ENCODE measurements at regions not wholly inside any gene's neighbourhood (a gene's known extent, or its start where the extent isn't known, plus 50 kb on each side); places are given as distances from the start of the nearest gene placed in this dataset.

GRCh38 chr20:22315073-22315472, 269.3 kb downstream of the FOXA2 start:
- no peak for TF ChIP-seq CTCF (CRISPR knock-in tag; IDR thresholded peaks at IDR 0.05)
- no peak for TF ChIP-seq KLF9 (CRISPR knock-in tag; IDR thresholded peaks at IDR 0.05; ENCODE audit: low read depth)
- TF ChIP-seq NRL (CRISPR knock-in tag; IDR thresholded peaks at IDR 0.05; ENCODE audit: borderline replicate concordance), result no peak
- TF ChIP-seq ZNF407 (CRISPR knock-in tag; IDR thresholded peaks at IDR 0.05; ENCODE audit: not compliant biosample characterization), result no peak
- no peak for TF ChIP-seq POLR2G (IDR thresholded peaks at IDR 0.05; ENCODE audit: low read depth, low read length)
- no peak for TF ChIP-seq ZNF24 (IDR thresholded peaks at IDR 0.05)
- TF ChIP-seq EZH2 (conservative IDR thresholded peaks at IDR 0.05; ENCODE audit: low read depth, low read length), result no peak
- no peak for TF ChIP-seq NR2C2 (CRISPR knock-in tag; IDR thresholded peaks at IDR 0.05; ENCODE audit: borderline replicate concordance)
- TF ChIP-seq PCBP2 (optimal IDR thresholded peaks at IDR 0.05; ENCODE audit: low read depth, low read length, poor library complexity, severe bottlenecking), result no peak
- TF ChIP-seq TFDP1 (CRISPR knock-in tag; IDR thresholded peaks at IDR 0.05; ENCODE audit: borderline replicate concordance), result no peak
- no peak for TF ChIP-seq POLR2A (IDR thresholded peaks at IDR 0.05; ENCODE audit: insufficient read depth in 1 of 2, low read depth in 2 of 2, low read length in 2 of 2)

Measured in HepG2 (cell line).